NCI-H1436 (cell line): ENCODE measurements at regions not wholly inside any gene's neighbourhood (a gene's known extent, or its start where the extent isn't known, plus 50 kb on each side); places are given as distances from the start of the nearest gene placed in this dataset.

Experiments
- DNase-seq: peaks from one replicate; lab custom pipeline; 2025; lab: John Stamatoyannopoulos, UW

- DNase-seq: no peak
These were observed 715.5 kb downstream of the GBE1 start for GRCh38 chr3:81045976-81046375.

GRCh38 chr3:81045246-81045645 is 716.2 kb downstream of the GBE1 start:
- no peak for DNase-seq

DNA sequence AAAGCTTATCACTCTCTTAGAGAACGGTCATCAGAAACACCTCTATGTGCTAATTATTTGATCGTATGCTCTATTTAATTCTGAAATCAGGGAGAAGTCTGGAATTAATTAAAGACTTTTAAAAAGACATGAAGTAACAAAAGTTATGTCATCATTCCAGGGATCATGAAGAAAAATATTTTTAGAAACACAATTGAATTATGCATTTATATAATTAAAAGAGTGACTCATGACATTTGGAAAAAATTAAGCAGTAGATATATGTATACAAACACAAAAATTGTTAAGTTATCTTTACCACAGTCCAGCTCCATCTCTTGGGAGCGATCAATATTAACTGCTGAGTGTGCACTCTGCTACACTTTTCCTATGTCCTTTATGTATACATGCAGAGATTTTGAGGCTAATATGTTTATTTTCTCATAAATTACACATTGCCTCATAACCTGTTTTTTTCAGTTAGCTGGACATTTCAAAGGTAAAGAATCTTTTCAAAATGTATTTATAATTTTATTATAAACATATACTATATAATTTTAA is 717.7 kb downstream of the GBE1 start:
- DNase-seq: no peak

DNA sequence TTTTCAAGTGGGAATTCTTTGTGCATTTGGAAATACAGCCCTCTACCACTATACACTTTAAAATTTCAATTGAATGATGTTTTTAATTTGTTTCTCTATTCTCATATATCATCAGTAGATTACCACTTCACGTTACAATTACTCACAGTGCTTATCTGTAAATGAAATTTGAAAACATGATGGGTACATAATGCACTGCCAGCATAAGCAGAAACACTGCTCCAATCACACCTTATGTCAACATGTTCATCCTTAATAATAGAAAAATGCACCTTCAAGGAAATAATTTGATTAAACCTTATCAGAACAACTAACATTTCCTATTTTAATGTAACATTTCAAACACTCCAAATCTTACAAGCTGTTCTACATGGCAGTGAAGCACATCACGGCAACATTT is 718.4 kb downstream of the GBE1 start:
- DNase-seq: no peak

GRCh38 chr3:81041331-81041730 is 720.1 kb downstream of the GBE1 start:
- no peak for DNase-seq

- DNase-seq: no peak
These were observed 721.3 kb downstream of the GBE1 start for GRCh38 chr3:81040107-81040506.

DNA sequence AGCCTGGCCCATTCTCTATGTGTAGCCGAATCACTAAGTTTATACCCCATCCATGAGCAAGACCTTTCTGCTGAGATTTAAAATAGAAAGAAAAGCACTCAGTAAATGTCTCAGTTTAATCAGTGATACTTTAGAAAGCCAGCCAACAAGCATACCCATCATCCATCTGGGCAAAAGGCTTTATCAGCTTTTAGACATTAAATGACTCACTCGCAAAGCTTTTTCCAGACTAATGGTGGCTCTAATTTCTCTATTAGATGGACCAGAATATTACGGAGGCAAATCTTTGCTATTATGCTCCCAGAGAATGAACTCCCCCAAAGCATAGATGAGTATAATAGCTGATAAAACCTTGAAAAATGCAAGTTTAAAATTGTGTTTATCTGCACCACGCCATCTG is 727.8 kb downstream of the GBE1 start:
- DNase-seq: no peak

DNA sequence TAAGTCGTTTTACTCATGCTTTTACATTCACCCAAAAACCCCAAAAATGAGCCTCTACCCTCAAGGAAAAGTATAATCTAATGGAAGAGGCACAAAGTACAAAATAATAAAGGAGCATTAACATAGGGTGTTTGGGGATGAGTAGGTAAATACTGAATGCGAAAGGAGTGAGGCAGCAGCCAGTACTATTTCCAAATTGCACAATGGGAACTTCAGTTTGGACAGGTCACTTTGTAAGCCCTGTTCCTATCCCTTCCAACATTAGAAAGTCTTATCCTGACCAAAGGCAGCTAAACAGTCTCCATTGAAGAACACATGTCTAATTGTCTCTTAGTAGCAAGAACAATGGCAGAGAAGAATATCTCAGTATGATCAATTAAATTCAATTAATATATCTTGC is 728.3 kb downstream of the GBE1 start:
- no peak for DNase-seq

GRCh38 chr3:81029861-81030260 is 731.6 kb downstream of the GBE1 start:
- DNase-seq: no peak

DNA sequence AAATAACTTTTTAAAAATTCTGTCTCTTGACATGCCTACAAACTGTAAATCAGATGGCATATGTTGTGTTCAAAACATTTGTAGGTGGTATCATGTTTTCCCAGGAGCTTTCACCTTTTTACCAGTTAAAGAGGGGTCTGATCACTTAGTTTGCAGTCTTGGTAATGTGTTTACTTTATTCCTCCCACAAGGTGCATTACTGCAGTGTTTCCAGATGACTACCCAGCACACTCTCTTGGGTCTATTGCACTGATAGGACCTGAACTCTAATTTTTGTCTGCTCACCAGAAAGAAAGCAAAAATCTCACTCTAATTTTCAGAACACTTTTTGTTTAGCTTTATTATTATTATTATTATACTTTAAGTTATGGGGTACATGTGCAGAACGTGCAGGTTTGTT is 734.1 kb downstream of the GBE1 start:
- DNase-seq: no peak

GRCh38 chr3:81024560-81024959 is 736.9 kb downstream of the GBE1 start:
- no peak for DNase-seq

GRCh38 chr3:81022339-81022738 is 739.1 kb downstream of the GBE1 start:
- DNase-seq: no peak

DNA sequence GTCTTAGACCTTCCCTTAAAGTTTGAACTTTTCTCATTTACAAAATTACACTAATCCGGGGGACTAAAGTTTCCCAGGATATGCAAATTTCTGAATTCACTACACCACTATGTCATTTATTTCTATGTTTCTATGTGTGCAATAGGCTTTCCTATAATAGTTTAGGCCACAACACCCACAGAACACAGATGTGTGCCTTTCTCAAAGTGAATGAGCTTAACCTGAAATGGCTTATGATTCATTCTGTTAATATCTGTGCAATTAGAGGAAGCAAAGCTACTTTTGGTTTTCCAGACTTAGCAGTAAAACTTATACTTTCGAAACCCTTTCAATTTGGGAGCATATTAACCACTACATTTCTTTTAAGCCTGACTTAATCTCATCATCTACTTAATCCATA is 748.1 kb downstream of the GBE1 start:
- no peak for DNase-seq

DNA sequence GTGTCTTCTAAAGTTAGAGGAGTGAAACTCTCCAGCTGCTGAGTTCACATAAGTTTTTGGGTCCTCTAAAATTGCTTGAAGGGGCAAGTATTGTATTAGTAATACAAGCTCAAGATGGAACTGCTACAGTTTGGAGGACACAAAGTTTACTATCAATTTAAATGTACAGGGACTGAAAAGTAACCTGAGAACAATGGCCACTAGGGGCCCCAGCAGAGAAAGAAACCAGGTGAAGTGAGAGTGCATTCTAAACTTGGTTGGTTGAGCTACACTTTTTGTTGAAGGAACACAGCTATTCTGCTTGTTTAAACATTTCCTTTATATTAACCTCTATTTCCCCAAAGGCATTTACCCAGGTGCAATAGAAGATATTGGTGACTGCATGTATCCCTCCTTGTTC is 755.5 kb downstream of the GBE1 start:
- no peak for DNase-seq

GRCh38 chr3:81003817-81004216 is 757.6 kb downstream of the GBE1 start:
- DNase-seq: peak; percentile 65

GRCh38 chr3:81003008-81003645 is 758.3 kb downstream of the GBE1 start:
- peak; percentile 15 for DNase-seq

GRCh38 chr3:80999481-80999880 is 762.0 kb downstream of the GBE1 start:
- no peak for DNase-seq

- no peak for DNase-seq
These were observed 763.4 kb downstream of the GBE1 start for GRCh38 chr3:80998022-80998421.

- no peak for DNase-seq
These were observed 763.8 kb downstream of the GBE1 start for GRCh38 chr3:80997622-80998021.

DNA sequence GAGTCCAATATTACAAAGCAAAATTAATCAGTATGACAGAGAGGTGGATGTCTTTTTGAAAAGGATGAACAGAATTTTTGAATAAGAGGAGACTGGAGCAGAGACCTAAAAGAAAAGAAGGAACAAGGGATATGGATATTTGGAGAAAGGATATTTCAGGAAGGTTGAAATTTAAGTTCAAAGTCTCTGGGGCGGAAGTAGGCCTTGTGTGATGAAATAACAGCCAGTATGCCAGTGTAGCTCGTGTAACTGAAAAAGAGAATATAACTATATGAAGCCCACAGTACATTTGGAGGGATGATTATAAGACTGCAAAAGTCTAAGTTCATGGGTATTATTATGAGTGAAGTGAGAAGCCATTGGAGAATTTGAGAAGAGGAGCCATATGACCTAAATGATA is 766.7 kb downstream of the GBE1 start:
- no peak for DNase-seq

DNA sequence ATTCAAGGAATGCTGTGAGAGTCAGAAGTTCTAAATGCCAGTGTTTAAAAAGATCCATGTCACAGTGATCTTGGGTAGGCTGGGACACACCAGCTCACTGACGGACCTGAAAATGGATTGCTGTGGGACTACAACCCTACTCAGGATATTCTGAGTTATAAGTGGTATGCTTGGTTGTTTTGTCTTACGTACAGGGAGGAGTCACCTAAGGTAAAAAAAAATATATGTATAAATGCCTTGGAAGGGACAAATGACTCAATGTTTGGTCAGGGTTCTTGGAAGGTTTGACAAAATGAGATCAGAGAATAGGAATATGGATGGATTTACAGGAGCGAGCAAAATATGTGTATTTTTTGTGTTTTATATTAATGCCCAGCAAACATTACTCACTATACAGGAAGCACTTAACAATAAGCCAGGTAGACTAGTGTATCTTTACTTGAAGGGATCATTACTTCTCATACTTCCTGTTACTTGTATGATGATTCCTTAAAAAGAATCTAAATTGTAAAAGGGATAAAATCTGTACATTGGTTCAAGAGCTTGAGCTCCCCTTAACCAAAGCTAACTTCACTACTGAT is 767.3 kb downstream of the GBE1 start:
- DNase-seq: no peak

- no peak for DNase-seq
These were observed 768.1 kb downstream of the GBE1 start for GRCh38 chr3:80993241-80993945.

DNA sequence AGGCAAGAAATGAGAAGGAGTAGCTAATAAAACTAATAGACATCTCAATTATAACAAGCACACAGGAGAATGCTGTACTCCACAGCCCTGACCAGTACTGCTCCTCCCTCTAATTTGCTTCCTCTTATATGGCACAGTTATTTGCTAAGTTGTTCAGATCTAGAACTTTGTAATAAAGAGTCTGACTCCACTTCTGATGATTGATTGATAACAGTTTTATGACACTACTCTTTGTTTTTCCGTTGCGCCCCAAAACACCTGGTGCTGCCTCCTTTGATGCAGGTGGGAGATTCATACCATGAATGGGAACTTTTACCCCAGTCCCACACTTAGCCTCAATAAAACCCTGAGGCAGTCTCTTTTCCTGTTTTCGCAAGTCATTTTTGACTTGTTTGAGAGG is 777.7 kb downstream of the GBE1 start:
- no peak for DNase-seq
